A673 (cell line): ENCODE measurements at regions not wholly inside any gene's neighbourhood (a gene's known extent, or its start where the extent isn't known, plus 50 kb on each side); places are given as distances from the start of the nearest gene placed in this dataset.

Experiments
- CTCF ChIP-seq: fragments of 300-800, 200-600 bp; sonication (generic); conservative IDR thresholded peaks from 2 replicates; pipeline ENCODE4 v1.5.1; 2017; ENCODE audit warnings: low read depth, mild to moderate bottlenecking, antibody characterized with exemption, low read length, moderate library complexity, mixed read lengths
- EZH2 ChIP-seq: fragments of 200-600 bp; sonication (generic); IDR thresholded peaks from 2 replicates; pipeline ENCODE4 v1.6.1; 2017; ENCODE audit warnings: borderline replicate concordance, low read depth, mild to moderate bottlenecking, mixed read lengths, antibody characterized with exemption, low read length; ENCODE audit not compliant: poor library complexity, severe bottlenecking

GRCh38 chr13:37448153-37448552 is 150.4 kb downstream of the POSTN start:
- no peak for TF ChIP-seq CTCF
- no peak for TF ChIP-seq EZH2
